GM18909 (cell line): ENCODE measurements at regions not wholly inside any gene's neighbourhood (a gene's known extent, or its start where the extent isn't known, plus 50 kb on each side); places are given as distances from the start of the nearest gene placed in this dataset.

Experiments used
- ATAC-seq: cut with Tn5 transposase; IDR thresholded peaks from one replicate; pipeline ENCODE4 v1.9.1; 2021; ENCODE audit warnings: mild to moderate bottlenecking; ENCODE audit not compliant: unreplicated experiment, poor library complexity

GRCh38 chr15:31545257-31545656, 218.6 kb downstream of the KLF13 start:
- no peak for ATAC-seq

DNA sequence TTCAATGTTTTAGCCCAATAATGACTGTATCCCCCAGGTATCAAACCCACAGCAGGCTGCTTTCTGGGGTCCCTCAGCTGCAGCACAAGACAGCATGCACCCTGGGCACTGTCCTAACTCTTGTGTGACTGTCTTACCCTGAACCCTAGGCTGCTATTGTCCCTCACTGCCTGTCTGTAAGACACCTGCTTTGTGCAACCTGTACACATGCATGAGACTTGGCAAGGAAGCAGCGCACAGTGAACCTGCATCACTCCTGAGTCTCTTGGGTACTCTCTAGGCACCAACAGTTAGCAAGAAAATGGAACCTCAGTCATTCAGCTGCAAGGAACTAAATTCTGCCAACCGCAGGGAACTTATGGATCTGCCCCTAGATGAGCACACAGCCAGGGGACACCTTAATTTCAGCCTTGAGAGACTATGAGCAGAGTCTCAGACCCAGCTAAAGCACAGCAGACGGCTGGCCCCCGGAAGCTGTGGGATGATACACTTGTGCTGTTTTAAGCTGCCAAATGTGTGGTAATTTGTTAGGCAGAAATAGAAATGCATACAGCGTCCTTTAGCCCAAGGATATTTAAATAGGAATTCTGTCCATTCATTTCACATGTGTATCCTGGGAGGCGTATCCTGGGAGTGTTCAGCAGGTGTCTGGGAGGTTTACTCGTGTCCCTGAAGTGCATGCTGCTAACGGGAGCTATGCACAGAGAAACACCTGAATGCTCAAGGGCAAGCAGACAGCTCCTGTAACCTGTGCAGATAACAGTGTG, 223.8 kb downstream of the KLF13 start:
- no peak for ATAC-seq

DNA sequence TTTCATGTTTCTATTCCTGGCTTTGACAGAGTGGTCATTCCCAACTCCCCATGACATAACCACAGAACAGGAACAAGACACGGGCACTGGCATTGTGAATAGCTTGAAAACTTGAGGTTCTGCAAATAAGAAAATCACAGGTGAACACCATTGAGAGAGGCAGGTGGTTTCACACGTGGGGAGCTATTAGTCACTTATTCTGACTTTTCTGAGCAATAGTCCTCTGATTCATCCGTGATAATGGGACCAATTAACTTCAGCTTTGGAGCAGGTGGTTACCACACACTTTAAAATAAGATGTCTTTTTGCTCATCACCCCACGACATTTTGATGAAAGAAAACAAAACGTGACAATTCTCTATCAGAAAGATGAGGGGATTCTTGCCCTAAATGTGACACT, 224.7 kb downstream of the KLF13 start:
- no peak for ATAC-seq

- ATAC-seq: no peak
These were observed 226.0 kb downstream of the KLF13 start for GRCh38 chr15:31552482-31553099.

DNA sequence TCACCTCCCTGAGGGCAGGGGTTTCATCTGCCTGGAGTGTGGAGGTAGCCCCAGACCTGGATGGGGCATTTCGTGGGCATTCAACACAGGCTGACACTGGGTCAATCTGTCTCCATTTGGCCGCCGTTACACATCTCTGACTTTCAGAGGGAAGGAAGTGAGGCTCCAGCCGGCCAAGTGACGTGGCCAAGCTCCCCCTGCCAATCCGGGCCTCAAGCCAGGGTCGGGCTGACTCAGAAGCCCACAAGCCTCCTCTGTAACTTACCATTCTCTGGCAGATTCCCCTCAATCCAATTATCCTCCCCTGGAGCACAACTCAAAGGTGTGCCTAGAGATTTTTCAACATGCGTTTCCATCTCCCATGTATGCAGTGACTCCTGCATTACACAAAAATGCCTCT, 227.6 kb downstream of the KLF13 start:
- ATAC-seq: no peak

DNA sequence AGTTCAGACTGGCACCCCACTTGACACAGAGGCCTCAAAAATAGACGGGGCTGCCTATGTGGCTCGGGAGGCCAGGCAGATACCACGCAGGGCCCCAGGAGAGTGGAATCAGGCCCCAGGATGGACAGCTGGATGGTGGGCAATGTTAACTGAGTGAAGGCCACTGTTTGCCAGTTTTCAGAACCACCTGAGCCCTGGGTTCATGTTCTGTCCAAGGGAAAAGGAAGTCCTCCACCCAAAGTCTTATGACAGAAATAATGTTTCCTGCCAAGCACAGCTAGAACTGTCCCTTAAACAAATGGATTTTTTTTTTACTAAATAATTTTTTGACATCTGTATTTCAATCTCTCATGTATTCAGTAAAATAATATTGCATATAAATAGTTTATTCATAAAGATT, 228.4 kb downstream of the KLF13 start:
- ATAC-seq: no peak

DNA sequence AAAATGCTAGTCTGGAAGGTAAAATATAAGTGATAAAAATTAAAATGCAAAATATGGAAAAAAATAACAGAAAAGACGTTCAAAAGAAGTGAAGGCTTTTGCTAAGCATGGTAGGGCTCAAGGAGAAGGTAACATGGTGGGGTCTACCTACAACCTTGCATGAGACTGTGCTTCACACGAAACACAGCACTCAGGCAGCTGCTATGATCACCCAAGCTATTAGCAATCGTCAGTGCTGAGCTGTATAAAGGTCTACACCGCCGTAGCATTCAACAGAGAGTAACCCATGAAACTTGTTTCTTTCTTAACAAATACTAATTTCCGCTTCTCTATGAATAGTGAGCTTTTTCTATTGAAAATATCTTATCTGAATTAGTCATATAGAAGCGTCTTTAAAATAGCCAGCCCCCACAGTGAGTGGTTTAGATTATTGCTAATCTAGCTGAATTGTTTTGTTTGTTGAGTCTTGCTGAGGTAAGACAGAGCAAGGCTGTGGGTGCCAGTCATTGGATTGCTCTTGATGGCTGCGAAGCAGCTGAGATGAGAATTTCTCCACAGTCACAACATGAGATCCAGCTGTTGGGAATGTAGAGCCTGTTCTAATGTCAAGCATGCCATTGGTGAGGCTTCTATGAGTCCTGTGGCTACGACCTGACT, 230.0 kb downstream of the KLF13 start:
- ATAC-seq: no peak

DNA sequence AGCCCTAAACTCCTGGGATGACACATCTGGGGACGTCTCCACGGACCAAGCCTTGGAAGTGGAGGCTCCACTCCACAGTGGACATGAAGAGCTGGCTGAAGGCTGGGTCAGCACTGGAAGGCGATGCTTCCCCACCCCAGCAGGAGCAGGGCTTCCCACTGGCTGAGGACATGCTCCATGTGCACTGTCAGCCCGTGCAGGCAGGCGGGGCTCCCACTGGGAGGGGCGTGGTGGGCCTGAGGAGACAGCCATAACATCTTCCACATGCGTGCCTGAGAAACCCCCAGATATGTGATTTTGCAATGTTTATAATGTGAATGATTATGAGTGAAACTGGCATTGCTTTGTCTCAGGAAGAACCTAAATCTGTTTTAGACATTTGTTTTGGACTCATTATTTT, 231.3 kb downstream of the KLF13 start:
- ATAC-seq: no peak

DNA sequence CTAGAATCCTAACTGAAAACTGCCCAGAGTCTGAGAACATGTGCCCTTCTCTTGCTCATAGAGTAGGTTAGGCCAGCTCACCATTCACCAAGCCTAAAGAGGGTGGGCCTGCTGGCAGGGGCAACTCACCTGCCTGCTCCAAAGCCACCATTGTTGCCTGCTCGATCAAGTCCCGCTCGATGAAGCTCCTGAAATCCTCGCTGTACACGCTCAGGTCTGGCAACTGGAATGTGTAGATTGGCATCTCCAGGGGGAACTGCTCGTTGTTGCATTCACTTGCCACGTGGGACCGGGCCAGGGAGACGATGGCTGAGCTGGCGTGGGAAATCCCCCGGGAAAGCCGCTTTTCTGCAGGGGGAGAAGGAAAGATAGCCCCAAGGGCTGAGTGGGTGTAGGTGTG, 232.2 kb downstream of the KLF13 start:
- ATAC-seq: no peak

DNA sequence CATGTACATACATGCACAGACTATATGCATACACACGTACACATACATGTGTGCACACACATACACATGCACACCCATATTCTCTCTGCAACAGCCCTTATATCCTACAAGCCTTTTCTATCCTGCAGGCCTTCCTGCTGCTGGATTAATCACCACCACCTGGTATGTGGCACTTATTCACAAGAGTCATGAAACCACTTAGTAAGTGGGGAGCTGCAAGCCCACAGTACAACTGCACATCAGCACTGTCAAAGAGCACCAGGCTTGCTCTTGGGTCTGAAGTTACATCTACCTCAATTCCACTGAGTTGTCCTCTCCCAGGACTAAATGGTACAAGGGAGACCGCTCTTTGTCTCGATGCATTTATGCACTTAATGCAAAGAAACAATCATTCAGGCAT, 233.2 kb downstream of the KLF13 start:
- no peak for ATAC-seq

DNA sequence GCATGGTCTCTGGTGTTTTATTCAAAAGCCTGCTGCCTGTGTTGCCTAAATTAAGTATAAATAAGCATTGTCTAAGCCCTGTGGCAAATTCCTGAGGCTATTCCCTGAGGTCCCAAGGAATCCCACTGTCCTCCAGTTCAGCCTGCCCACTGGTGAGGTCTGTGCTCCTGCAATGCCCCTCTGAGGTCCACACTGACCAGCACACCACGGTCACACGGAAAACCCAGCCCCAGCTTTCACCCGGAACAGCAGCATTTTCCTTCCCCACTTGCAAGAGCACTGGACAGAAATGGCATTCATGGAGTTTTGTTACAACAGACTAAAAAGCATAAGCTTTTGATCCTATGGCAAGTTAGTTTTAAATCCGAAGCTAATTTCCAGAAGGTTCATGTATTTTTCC, 234.0 kb downstream of the KLF13 start:
- no peak for ATAC-seq

DNA sequence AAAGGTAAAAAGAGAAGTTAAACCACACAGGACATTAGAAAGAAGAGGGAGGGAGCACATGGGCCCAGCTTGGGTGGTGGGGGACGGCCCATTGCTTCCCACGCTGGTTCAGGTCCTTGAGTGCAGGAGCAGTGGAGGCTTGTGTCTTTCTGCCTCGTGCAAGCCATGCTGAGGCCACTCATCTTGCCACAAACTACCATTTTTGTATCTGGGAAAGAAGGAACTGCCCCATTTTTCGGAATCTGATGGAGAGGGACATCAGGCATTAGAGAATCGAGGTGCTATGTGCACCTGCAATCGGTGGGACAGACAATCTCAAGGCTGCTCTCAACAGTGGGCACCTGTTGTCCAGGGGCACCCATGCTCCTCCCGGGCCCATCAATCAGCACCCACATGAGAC, 234.5 kb downstream of the KLF13 start:
- no peak for ATAC-seq

GRCh38 chr15:31563001-31563400, 236.4 kb downstream of the KLF13 start:
- ATAC-seq: no peak

GRCh38 chr15:31563421-31563820, 236.8 kb downstream of the KLF13 start:
- no peak for ATAC-seq

DNA sequence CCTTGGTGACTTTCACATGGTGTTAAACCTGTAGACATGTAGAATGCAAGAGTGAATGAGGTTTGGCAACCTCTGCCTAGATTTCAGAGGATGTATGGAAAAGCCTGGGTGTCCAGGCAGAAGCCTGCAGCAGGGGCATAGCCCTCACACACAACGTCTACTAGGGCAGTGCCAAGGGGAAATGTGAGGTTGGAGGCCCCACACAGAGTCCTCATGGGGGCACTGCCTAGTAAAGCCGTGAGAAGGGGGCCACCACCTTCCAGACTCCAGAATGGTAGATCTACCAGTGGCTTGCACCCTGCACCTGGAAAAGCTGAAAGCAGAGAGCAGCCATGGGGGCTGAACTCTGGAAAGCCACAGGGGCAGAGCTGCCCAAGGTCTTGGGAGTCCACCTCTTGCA, 241.2 kb downstream of the KLF13 start:
- no peak for ATAC-seq

DNA sequence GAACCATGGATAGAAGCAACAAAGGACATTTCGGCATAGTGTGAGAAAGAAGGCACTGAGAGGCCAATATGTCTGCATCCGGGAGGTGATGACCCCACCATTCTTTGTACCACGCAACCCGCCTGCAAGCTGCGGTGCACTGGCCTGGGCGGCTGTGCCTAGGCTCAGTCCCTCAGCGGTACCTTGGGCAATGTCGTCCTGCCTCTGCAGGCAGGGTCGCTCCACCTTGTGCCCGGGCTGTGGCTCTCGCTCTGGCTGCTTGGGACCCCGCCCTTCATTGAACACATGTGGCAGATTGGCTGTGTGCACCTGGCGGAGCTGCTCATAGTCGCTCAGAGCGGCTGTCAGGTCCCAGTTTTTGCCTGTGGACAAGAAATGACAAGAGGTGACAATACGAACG, 243.2 kb downstream of the KLF13 start:
- ATAC-seq: no peak

DNA sequence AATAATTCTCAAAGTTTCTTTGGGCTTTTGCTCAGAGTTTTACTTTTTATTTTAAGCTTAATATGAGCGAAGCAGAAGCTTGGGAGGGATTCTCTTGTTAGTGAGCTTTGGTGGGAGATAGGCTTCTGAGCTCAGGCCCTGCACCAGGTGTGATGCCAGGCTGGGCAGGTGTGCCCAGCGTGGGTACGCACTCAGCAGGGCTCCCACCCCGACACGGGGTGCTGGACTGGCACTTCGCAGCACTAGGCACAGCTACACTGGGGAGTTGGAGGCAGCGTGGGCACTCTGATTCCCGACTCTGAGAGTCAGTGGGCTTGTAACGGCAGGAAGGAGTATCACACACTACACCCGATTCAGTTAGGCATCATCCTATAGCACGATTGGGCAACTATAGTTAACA, 244.0 kb downstream of the KLF13 start:
- no peak for ATAC-seq

- ATAC-seq: no peak
These were observed 245.0 kb downstream of the KLF13 start for GRCh38 chr15:31571676-31572075.

GRCh38 chr15:31573759-31574158, 247.1 kb downstream of the KLF13 start:
- ATAC-seq: no peak

- ATAC-seq: no peak
These were observed 248.1 kb downstream of the KLF13 start for GRCh38 chr15:31574766-31575165.

GRCh38 chr15:31577108-31577507, 250.5 kb downstream of the KLF13 start:
- ATAC-seq: no peak

DNA sequence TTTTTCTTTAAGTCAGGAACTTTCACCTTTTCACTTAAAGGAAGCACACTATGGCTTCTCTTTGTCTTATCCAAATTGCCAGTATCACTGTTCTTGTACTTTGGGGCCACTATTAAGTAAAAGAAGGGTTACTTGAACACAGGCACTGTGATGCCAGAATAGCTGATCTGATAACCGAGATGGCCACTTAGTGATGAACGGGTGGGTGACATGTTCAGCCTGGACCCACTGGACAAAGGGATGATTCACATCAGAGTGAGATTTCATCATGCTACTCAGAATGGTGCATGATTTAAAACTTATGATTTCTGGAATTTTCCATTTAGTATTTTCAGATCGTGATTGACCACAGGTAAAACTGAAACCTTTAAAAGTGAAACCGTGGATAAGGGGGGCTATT, 252.6 kb downstream of the KLF13 start:
- ATAC-seq: no peak
